ENCODE measurements at regions not wholly inside any gene's neighbourhood (a gene's known extent, or its start where the extent isn't known, plus 50 kb on each side); places are given as distances from the start of the nearest gene placed in this dataset.

- H3K4me1 ChIP-seq (ENCODE audit: control insufficient read depth, insufficient read depth, low read length, unreplicated experiment): no peaks in the 10 kb centered on the region
- no peak overlapping the region for H3K27ac ChIP-seq (ENCODE audit: low read depth, low read length)
- no peak overlapping the region for H3K4me3 ChIP-seq (ENCODE audit: low read depth, low read length)
- H3K27me3 ChIP-seq (ENCODE audit: insufficient read depth, low read length): no peaks in the 10 kb centered on the region
- no peaks in the 10 kb centered on the region for H3K36me3 ChIP-seq (ENCODE audit: insufficient read depth, low read length)
- no peaks in the 10 kb centered on the region for H3K79me2 ChIP-seq (ENCODE audit: control insufficient read depth, insufficient read depth, low read length, unreplicated experiment)
- no peak overlapping the region for H2AFZ ChIP-seq (ENCODE audit: low read length, unreplicated experiment)
These were observed 680.1 kb upstream of the RAB6C start for GRCh38 chr2:129299338-129299737.

- H3K27me3 ChIP-seq (ENCODE audit: insufficient read depth, low read length): no peaks in the 10 kb centered on the region
- no peaks in the 10 kb centered on the region for H3K36me3 ChIP-seq (ENCODE audit: insufficient read depth, low read length)
- no peak overlapping the region for H2AFZ ChIP-seq (ENCODE audit: low read length, unreplicated experiment)
- H3K4me3 ChIP-seq (ENCODE audit: low read depth, low read length): no peak overlapping the region
- H3K4me1 ChIP-seq (ENCODE audit: control insufficient read depth, insufficient read depth, low read length, unreplicated experiment): no peaks in the 10 kb centered on the region
- no peaks in the 10 kb centered on the region for H3K79me2 ChIP-seq (ENCODE audit: control insufficient read depth, insufficient read depth, low read length, unreplicated experiment)
- no peak overlapping the region for H3K27ac ChIP-seq (ENCODE audit: low read depth, low read length)
These were observed 679.7 kb upstream of the RAB6C start for GRCh38 chr2:129299756-129300155.

GRCh38 chr2:129300456-129300855, 679.0 kb upstream of the RAB6C start:
- Histone ChIP-seq H3K79me2 (ENCODE audit: control insufficient read depth, insufficient read depth, low read length, unreplicated experiment) (no peaks in the 10 kb centered on the region), H3K27me3 (ENCODE audit: insufficient read depth, low read length) (no peaks in the 10 kb centered on the region), H3K36me3 (ENCODE audit: insufficient read depth, low read length) (no peaks in the 10 kb centered on the region), H3K27ac (ENCODE audit: low read depth, low read length) (no peak overlapping the region), H2AFZ (ENCODE audit: low read length, unreplicated experiment) (no peak overlapping the region), H3K4me1 (ENCODE audit: control insufficient read depth, insufficient read depth, low read length, unreplicated experiment) (no peaks in the 10 kb centered on the region), H3K4me3 (ENCODE audit: low read depth, low read length) (no peak overlapping the region)

- Histone ChIP-seq H3K27ac (ENCODE audit: low read depth, low read length) (no peak overlapping the region), H3K4me1 (ENCODE audit: control insufficient read depth, insufficient read depth, low read length, unreplicated experiment) (no peaks in the 10 kb centered on the region), H3K36me3 (ENCODE audit: insufficient read depth, low read length) (no peaks in the 10 kb centered on the region), H3K4me3 (ENCODE audit: low read depth, low read length) (no peak overlapping the region), H3K79me2 (ENCODE audit: control insufficient read depth, insufficient read depth, low read length, unreplicated experiment) (no peaks in the 10 kb centered on the region), H3K27me3 (ENCODE audit: insufficient read depth, low read length) (no peaks in the 10 kb centered on the region), H2AFZ (ENCODE audit: low read length, unreplicated experiment) (no peak overlapping the region)
These were observed 678.0 kb upstream of the RAB6C start for GRCh38 chr2:129301431-129301913.

GRCh38 chr2:129302106-129302505, 677.4 kb upstream of the RAB6C start:
- Histone ChIP-seq H3K27ac (ENCODE audit: low read depth, low read length) (no peak overlapping the region), H2AFZ (ENCODE audit: low read length, unreplicated experiment) (no peak overlapping the region), H3K4me3 (ENCODE audit: low read depth, low read length) (no peak overlapping the region), H3K4me1 (ENCODE audit: control insufficient read depth, insufficient read depth, low read length, unreplicated experiment) (no peaks in the 10 kb centered on the region), H3K36me3 (ENCODE audit: insufficient read depth, low read length) (no peaks in the 10 kb centered on the region), H3K27me3 (ENCODE audit: insufficient read depth, low read length) (no peaks in the 10 kb centered on the region), H3K79me2 (ENCODE audit: control insufficient read depth, insufficient read depth, low read length, unreplicated experiment) (no peaks in the 10 kb centered on the region)

GRCh38 chr2:129302561-129303183, 676.8 kb upstream of the RAB6C start:
- Histone ChIP-seq H3K36me3 (ENCODE audit: insufficient read depth, low read length) (no peaks in the 10 kb centered on the region), H3K4me3 (ENCODE audit: low read depth, low read length) (no peak overlapping the region), H3K4me1 (ENCODE audit: control insufficient read depth, insufficient read depth, low read length, unreplicated experiment) (no peaks in the 10 kb centered on the region), H3K79me2 (ENCODE audit: control insufficient read depth, insufficient read depth, low read length, unreplicated experiment) (no peaks in the 10 kb centered on the region), H3K27me3 (ENCODE audit: insufficient read depth, low read length) (no peaks in the 10 kb centered on the region), H2AFZ (ENCODE audit: low read length, unreplicated experiment) (no peak overlapping the region), H3K27ac (ENCODE audit: low read depth, low read length) (no peak overlapping the region)

GRCh38 chr2:129314120-129314519, 665.3 kb upstream of the RAB6C start:
- no peak overlapping the region for H3K4me3 ChIP-seq (ENCODE audit: low read depth, low read length)

GRCh38 chr2:129318581-129319421, 660.7 kb upstream of the RAB6C start:
- Histone ChIP-seq H3K27ac (ENCODE audit: low read depth, low read length) (no peak overlapping the region), H2AFZ (ENCODE audit: low read length, unreplicated experiment) (no peak overlapping the region), H3K79me2 (ENCODE audit: control insufficient read depth, insufficient read depth, low read length, unreplicated experiment) (no peaks in the 10 kb centered on the region), H3K4me1 (ENCODE audit: control insufficient read depth, insufficient read depth, low read length, unreplicated experiment) (no peaks in the 10 kb centered on the region), H3K4me3 (ENCODE audit: low read depth, low read length) (no peak overlapping the region), H3K36me3 (ENCODE audit: insufficient read depth, low read length) (no peaks in the 10 kb centered on the region), H3K27me3 (ENCODE audit: insufficient read depth, low read length) (no peaks in the 10 kb centered on the region)

More at GRCh38 chr2:129314120-129314519, 665.3 kb upstream of the RAB6C start:
- H3K27ac ChIP-seq (ENCODE audit: low read depth, low read length): no peak overlapping the region
- H2AFZ ChIP-seq (ENCODE audit: low read length, unreplicated experiment): no peak overlapping the region
- H3K79me2 ChIP-seq (ENCODE audit: control insufficient read depth, insufficient read depth, low read length, unreplicated experiment): no peaks in the 10 kb centered on the region
- no peaks in the 10 kb centered on the region for H3K4me1 ChIP-seq (ENCODE audit: control insufficient read depth, insufficient read depth, low read length, unreplicated experiment)
- no peaks in the 10 kb centered on the region for H3K36me3 ChIP-seq (ENCODE audit: insufficient read depth, low read length)
- H3K27me3 ChIP-seq (ENCODE audit: insufficient read depth, low read length): no peaks in the 10 kb centered on the region

GRCh38 chr2:129319422-129319717, 660.1 kb upstream of the RAB6C start:
- Histone ChIP-seq H3K27ac (ENCODE audit: low read depth, low read length) (no peak overlapping the region), H3K4me3 (ENCODE audit: low read depth, low read length) (no peak overlapping the region), H3K4me1 (ENCODE audit: control insufficient read depth, insufficient read depth, low read length, unreplicated experiment) (no peaks in the 10 kb centered on the region), H2AFZ (ENCODE audit: low read length, unreplicated experiment) (no peak overlapping the region), H3K79me2 (ENCODE audit: control insufficient read depth, insufficient read depth, low read length, unreplicated experiment) (no peaks in the 10 kb centered on the region), H3K36me3 (ENCODE audit: insufficient read depth, low read length) (no peaks in the 10 kb centered on the region), H3K27me3 (ENCODE audit: insufficient read depth, low read length) (no peaks in the 10 kb centered on the region)

- Histone ChIP-seq H3K79me2 (ENCODE audit: control insufficient read depth, insufficient read depth, low read length, unreplicated experiment) (no peaks in the 10 kb centered on the region), H3K27ac (ENCODE audit: low read depth, low read length) (no peak overlapping the region), H3K27me3 (ENCODE audit: insufficient read depth, low read length) (no peaks in the 10 kb centered on the region), H2AFZ (ENCODE audit: low read length, unreplicated experiment) (no peak overlapping the region), H3K4me3 (ENCODE audit: low read depth, low read length) (no peak overlapping the region), H3K36me3 (ENCODE audit: insufficient read depth, low read length) (no peaks in the 10 kb centered on the region), H3K4me1 (ENCODE audit: control insufficient read depth, insufficient read depth, low read length, unreplicated experiment) (no peaks in the 10 kb centered on the region)
These were observed 659.2 kb upstream of the RAB6C start for GRCh38 chr2:129320288-129320687.

- no peak overlapping the region for H2AFZ ChIP-seq (ENCODE audit: low read length, unreplicated experiment)
- H3K36me3 ChIP-seq (ENCODE audit: insufficient read depth, low read length): no peaks in the 10 kb centered on the region
- no peaks in the 10 kb centered on the region for H3K79me2 ChIP-seq (ENCODE audit: control insufficient read depth, insufficient read depth, low read length, unreplicated experiment)
- no peak overlapping the region for H3K4me3 ChIP-seq (ENCODE audit: low read depth, low read length)
- H3K27me3 ChIP-seq (ENCODE audit: insufficient read depth, low read length): no peaks in the 10 kb centered on the region
- H3K27ac ChIP-seq (ENCODE audit: low read depth, low read length): no peak overlapping the region
- no peaks in the 10 kb centered on the region for H3K4me1 ChIP-seq (ENCODE audit: control insufficient read depth, insufficient read depth, low read length, unreplicated experiment)
These were observed 655.1 kb upstream of the RAB6C start for GRCh38 chr2:129324349-129324748.
